ENCODE measurements at regions not wholly inside any gene's neighbourhood (a gene's known extent, or its start where the extent isn't known, plus 50 kb on each side); places are given as distances from the start of the nearest gene placed in this dataset.

DNA sequence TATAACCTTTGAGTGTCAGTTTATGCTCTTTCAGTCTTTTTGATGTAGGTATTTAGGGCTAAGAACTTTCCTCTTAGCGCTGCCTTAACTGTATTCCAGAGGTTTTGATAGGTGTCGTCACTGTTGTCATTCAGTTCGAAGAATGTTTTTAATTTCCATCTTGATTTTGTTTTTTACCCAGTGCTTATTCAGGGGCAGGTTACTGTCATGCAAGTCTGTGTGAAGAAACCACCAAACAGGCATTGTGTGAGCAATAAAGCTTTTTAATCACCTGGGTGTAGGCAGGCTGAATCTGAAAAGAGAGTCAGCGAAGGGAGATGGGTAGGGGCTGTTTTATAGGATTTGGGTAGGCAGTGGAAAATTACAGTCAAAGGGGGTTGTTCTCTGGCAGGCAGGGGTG lies 142.0 kb upstream of the USP9Y start:
- no peak overlapping the region for H3K4me3 ChIP-seq
- 80 to 95% (median 95%) methylated on average over 4 of the region's 4 CpGs; no CpG with 5 or more reads in 2 of the 5 donors for WGBS, 5 donors
- intact Hi-C loops (cut with DNase I; ENCODE audit: low total_unique reads), result no loop called here
- H3K36me3 ChIP-seq, result no peaks in the 10 kb centered on the region
- H3K4me1 ChIP-seq, result no peaks in the 10 kb centered on the region
- no peaks in the 10 kb centered on the region for H3K27me3 ChIP-seq
- no peak for DNase-seq
- no peak overlapping the region for H3K27ac ChIP-seq
- TF ChIP-seq POLR2AphosphoS5 (IDR thresholded peaks at IDR 0.05) (no peak), EP300 (IDR thresholded peaks at IDR 0.05) (no peak), POLR2A (IDR thresholded peaks at IDR 0.05) (no peak), CTCF (IDR thresholded peaks at IDR 0.05) (no peak)
- peaks cover 0 to 6% (median 0%) of the 10 kb centered on the region in 4 donors for H3K9me3 ChIP-seq

- Histone ChIP-seq H3K27ac (no peak overlapping the region), H3K4me1 (no peaks in the 10 kb centered on the region), H3K9me3 (no peaks in the 10 kb centered on the region), H3K4me3 (no peak overlapping the region), H3K36me3 (no peaks in the 10 kb centered on the region), H3K27me3 (no peaks in the 10 kb centered on the region)
- TF ChIP-seq POLR2AphosphoS5 (IDR thresholded peaks at IDR 0.05), result no peak
- TF ChIP-seq POLR2A (IDR thresholded peaks at IDR 0.05), result no peak
- no peak for TF ChIP-seq CTCF (IDR thresholded peaks at IDR 0.05)
- DNase-seq, result no peak
- intact Hi-C loops (cut with DNase I; ENCODE audit: low total_unique reads), result no loop called here
- 63 to 65% (median 64%) methylated on average over 5 of the region's 5 CpGs; no CpG with 5 or more reads in 2 of the 5 donors for WGBS, 5 donors
Observed at GRCh38 chrY:12576278-12576677, 124.8 kb upstream of the USP9Y start.

GRCh38 chrY:12593532-12594216 lies 107.4 kb upstream of the USP9Y start:
- H3K4me1 ChIP-seq, result no peaks in the 10 kb centered on the region
- H3K36me3 ChIP-seq, result no peaks in the 10 kb centered on the region
- no peak for DNase-seq
- H3K27ac ChIP-seq, result no peak overlapping the region
- no peak overlapping the region for H3K4me3 ChIP-seq
- no peaks in the 10 kb centered on the region for H3K9me3 ChIP-seq
- TF ChIP-seq CTCF (IDR thresholded peaks at IDR 0.05) (no peak), POLR2A (IDR thresholded peaks at IDR 0.05) (no peak), EP300 (IDR thresholded peaks at IDR 0.05) (no peak), POLR2AphosphoS5 (IDR thresholded peaks at IDR 0.05) (no peak)
- 34 to 58% (median 36%) methylated on average over 5 of the region's 5 CpGs; no CpG with 5 or more reads in 2 of the 5 donors for WGBS, 5 donors
- intact Hi-C loops (cut with DNase I; ENCODE audit: low total_unique reads), result no loop called here
- H3K27me3 ChIP-seq, result no peaks in the 10 kb centered on the region

DNA sequence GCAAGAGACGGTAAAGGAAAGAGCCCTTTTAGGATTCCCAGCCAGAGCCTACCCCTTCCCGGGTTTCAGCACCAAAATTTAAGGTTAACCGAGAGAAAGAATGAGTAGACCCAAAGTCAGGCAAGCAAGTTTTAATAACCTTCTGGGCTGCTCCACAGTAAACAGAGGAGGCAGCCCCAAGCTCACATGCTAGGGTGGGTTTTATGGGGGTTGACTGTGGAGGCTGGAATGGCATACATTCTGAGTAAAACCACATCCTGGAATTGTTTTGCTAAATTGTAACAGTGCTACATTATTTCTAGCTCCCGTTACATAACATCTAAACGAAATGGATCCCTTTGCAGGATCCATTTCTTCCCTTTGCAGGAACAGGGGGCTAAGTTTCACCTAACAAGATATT lies 102.2 kb upstream of the USP9Y start:
- no peak for DNase-seq
- intact Hi-C loops (cut with DNase I; ENCODE audit: low total_unique reads), result no loop called here
- no peak for TF ChIP-seq POLR2AphosphoS5 (IDR thresholded peaks at IDR 0.05)
- TF ChIP-seq CTCF (IDR thresholded peaks at IDR 0.05), result no peak
- TF ChIP-seq EP300 (IDR thresholded peaks at IDR 0.05), result no peak
- TF ChIP-seq POLR2A (IDR thresholded peaks at IDR 0.05), result no peak
- WGBS, 5 donors, result 69 to 79% (median 78%) methylated on average over 5 of the region's 5 CpGs; no CpG with 5 or more reads in 2 of the 5 donors
- no peak overlapping the region for H3K4me3 ChIP-seq
- H3K4me1 ChIP-seq, result no peaks in the 10 kb centered on the region
- no peak overlapping the region for H3K27ac ChIP-seq
- no peaks in the 10 kb centered on the region for H3K27me3 ChIP-seq
- no peaks in the 10 kb centered on the region for H3K36me3 ChIP-seq
- H3K9me3 ChIP-seq, result no peaks in the 10 kb centered on the region

Measured in stomach (tissue), 8 donors.